Epithelial cell of proximal tubule (primary cell): ENCODE measurements at regions not wholly inside any gene's neighbourhood (a gene's known extent, or its start where the extent isn't known, plus 50 kb on each side); places are given as distances from the start of the nearest gene placed in this dataset.
"Not testable (repeated sequence)": the region's sequence is repeated elsewhere in the genome, so short reads cannot be mapped to it uniquely, and the experiment has no call there.

Experiments used
- DNase-seq: peaks from one replicate; pipeline ENCODE4 v3.0.0-alpha.2; 2011; ENCODE audit warnings: low read depth
- H3K4me3 ChIP-seq: 2 replicates; pipeline ENCODE4 v1.5.1; 2011; ENCODE audit warnings: low read depth, mild to moderate bottlenecking, low read length
- TF ChIP-seq, protein P1 (sequence below): conservative IDR thresholded peaks from 2 replicates; pipeline ENCODE4 v1.5.1; 2012; ENCODE audit warnings: low read depth, mild to moderate bottlenecking, low read length

DNA sequence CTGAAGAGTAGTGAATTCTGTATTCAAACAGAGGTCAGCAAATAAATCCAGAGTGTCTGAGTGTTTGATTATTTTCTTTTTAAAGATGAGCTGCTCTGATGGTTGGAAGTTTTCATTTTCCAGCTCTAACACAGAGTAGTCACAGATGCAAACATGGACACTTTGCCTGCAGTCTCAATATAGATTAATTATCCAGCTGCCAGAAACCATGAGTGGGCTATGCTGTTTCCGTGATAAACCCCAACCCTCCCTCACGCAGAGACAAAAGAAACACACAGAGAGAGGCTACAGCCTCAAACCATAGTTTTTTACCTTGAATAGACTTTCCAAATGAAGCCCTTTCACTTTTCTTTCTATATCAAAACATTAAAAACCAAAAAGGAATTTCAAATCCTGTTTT, 884.7 kb downstream of the DIAPH3 start:
- TF ChIP-seq, protein P1, sequence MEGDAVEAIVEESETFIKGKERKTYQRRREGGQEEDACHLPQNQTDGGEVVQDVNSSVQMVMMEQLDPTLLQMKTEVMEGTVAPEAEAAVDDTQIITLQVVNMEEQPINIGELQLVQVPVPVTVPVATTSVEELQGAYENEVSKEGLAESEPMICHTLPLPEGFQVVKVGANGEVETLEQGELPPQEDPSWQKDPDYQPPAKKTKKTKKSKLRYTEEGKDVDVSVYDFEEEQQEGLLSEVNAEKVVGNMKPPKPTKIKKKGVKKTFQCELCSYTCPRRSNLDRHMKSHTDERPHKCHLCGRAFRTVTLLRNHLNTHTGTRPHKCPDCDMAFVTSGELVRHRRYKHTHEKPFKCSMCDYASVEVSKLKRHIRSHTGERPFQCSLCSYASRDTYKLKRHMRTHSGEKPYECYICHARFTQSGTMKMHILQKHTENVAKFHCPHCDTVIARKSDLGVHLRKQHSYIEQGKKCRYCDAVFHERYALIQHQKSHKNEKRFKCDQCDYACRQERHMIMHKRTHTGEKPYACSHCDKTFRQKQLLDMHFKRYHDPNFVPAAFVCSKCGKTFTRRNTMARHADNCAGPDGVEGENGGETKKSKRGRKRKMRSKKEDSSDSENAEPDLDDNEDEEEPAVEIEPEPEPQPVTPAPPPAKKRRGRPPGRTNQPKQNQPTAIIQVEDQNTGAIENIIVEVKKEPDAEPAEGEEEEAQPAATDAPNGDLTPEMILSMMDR, result no peak
- H3K4me3 ChIP-seq, result no peak overlapping the region
- no peak for DNase-seq

DNA sequence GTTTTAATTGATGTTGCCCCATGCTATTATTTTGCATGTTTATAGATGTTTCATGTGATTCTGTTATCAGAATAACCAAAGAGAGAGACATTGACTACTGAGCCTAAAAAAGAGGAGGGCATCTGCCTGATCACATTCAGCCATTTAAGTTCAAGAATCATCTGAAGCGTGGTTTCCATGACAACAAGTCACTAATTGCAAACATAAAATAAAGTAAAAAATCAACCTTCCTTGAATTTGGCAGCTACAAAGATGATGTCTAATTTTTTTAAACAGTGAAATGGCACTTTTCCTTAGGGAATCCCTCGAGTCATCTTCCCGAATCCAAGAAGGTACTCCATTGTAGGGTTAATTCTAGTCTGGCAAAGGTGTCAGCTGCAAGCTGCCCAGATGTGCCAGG, 884.2 kb downstream of the DIAPH3 start:
- DNase-seq, result no peak
- TF ChIP-seq, protein P1, result no peak

DNA sequence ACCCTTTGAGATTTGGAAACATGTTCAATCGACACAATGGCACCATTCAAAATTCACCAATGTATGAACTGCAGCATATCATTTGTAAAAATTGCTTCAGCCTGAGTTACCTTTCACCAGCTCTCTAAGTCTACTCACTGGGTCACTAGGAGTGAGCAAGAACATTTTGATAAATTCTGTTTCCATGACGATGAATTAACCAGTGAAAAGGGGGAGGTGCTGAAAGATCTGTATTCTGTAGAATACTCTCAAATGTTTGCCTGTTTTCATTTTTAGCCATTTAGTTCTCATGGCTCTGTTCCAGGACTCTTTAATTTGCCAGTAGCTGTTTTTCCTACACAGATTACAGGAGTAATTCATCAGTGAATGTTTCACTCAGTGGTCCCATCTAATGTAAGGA, 883.4 kb downstream of the DIAPH3 start:
- TF ChIP-seq, protein P1, result no peak
- H3K4me3 ChIP-seq, result no peak overlapping the region
- DNase-seq, result no peak

More for the DNA sequence above, 884.2 kb downstream of the DIAPH3 start:
- no peak overlapping the region for H3K4me3 ChIP-seq

DNA sequence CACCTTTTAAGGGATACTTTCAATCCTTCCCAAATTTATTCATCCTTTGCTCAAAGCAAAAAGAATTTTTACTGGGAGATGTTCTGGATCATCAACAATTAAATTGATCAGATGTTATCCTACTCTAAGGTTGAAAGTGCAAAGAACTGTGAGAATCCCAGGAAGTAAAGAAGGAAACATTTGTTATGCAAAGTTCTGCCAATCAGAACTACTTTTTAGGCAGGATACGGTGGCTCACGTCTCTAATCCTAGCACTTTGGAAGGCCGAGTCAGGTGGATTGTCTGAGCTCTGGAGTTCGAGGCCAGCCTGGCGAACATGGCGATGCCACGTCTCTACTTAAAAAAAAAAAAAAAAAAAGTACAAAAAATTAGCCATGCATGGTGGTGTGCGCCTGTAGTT, 882.3 kb downstream of the DIAPH3 start:
- DNase-seq, result no peak
- H3K4me3 ChIP-seq, result no peak overlapping the region
- TF ChIP-seq, protein P1, result no peak

DNA sequence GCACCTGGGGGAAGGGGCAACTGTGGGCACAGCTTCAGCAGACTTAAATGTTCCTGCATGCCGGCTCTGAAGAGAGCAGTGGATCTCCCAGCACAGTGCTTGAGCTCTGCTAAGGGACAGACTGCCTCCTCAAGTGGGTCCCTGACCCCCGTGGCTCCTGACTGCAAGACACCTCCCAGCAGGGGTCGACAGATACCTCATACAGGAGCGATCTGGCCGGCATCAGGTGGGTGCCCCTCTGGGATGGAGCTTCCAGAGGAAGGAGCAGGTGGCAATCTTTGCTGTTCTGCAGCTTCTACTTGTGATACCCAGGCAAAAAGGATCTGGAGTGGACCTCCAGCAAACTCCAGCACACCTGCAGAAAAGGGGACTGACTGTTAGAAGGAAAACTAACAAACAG, 871.5 kb downstream of the DIAPH3 start:
- H3K4me3 ChIP-seq, DNase-seq: not testable (repeated sequence)

DNA sequence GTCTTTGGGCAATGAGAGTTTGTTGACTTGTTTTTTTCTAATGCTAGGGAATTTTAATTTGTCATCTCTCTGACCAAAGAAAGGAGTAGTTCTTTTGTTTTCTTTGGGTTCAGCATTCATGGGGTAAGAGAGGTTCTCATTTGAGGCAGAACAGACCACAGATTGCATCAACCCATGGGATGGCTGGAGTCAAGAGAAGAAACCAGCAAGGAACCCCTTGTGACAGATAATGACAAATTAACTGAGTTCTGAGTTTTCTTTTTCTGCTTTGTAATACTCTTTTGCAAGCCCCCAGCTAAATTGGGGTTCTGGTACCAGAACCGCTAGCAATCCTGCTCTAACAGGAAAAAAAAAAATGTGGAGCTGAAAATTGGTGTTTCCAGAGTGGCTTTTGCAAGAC, 864.1 kb downstream of the DIAPH3 start:
- TF ChIP-seq, protein P1, result no peak
- no peak overlapping the region for H3K4me3 ChIP-seq
- DNase-seq, result no peak

DNA sequence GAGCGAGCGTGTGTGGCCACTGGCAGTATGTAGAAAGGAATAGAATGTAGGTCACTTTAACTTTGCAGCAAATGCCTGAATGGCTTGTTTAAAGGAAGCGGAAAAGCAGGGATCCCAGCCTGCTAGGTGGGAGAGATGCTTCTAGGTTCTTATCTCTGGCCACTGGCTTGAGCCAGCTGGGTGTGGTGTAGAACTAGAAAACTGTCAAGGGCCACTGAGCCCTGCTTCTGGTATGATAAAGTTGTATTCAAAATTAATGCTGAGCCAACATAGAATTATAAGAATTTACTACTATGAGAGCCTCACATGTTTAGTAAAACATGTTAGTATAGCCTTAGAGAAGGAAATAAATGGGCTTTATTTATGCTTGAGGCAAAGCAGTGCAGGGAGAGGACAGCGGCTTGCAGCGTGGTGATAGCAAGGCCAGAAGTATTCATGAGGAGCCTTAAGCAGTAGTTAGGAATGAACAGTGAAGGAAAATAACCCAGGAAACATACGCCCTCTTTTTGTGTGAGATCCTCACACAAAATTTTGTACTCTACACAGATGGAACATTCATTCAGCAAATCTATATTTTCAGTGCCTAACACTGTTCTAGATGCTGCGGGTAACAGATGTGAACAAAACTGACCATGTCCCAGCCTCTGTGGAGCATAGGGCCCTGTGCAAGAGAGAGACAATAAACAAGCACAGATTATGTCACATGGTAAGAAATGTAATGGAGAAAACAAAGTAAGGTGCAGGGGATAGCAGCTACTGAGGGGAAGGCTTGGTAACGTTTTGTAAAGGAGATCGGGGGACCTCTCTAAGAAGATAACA, 863.2 kb downstream of the DIAPH3 start:
- TF ChIP-seq, protein P1, result no peak
- no peak for DNase-seq

More for the DNA sequence above, 863.2 kb downstream of the DIAPH3 start:
- H3K4me3 ChIP-seq, result no peak overlapping the region
